ENCODE measurements at regions not wholly inside any gene's neighbourhood (a gene's known extent, or its start where the extent isn't known, plus 50 kb on each side); places are given as distances from the start of the nearest gene placed in this dataset.

GRCh38 chr22:49540913-49541692, 286.6 kb downstream of the BRD1 start:
- DNase-seq: no peak

- DNase-seq: no peak
These were observed 287.4 kb downstream of the BRD1 start for GRCh38 chr22:49540084-49540912.

GRCh38 chr22:49538006-49538405, 289.7 kb downstream of the BRD1 start:
- no peak for DNase-seq

- DNase-seq: no peak
These were observed 291.0 kb downstream of the BRD1 start for GRCh38 chr22:49536571-49537131.

- DNase-seq: no peak
These were observed 292.0 kb downstream of the BRD1 start for GRCh38 chr22:49535527-49536125.

GRCh38 chr22:49535126-49535525, 292.5 kb downstream of the BRD1 start:
- DNase-seq: no peak

- no peak for DNase-seq
These were observed 293.3 kb downstream of the BRD1 start for GRCh38 chr22:49534386-49534785.

- no peak for DNase-seq
These were observed 293.8 kb downstream of the BRD1 start for GRCh38 chr22:49533886-49534285.

GRCh38 chr22:49532869-49533802, 294.5 kb downstream of the BRD1 start:
- DNase-seq: peak; percentile 24

GRCh38 chr22:49531368-49531791, 296.3 kb downstream of the BRD1 start:
- DNase-seq: no peak

- DNase-seq: no peak
These were observed 296.9 kb downstream of the BRD1 start for GRCh38 chr22:49530671-49531367.

GRCh38 chr22:49528420-49528720, 299.3 kb downstream of the BRD1 start:
- DNase-seq: no peak

- DNase-seq: no peak
These were observed 299.9 kb downstream of the BRD1 start for GRCh38 chr22:49527611-49528419.

- no peak for DNase-seq
These were observed 301.7 kb downstream of the BRD1 start for GRCh38 chr22:49525801-49526535.

GRCh38 chr22:49525360-49525759, 302.3 kb downstream of the BRD1 start:
- no peak for DNase-seq

- no peak for DNase-seq
These were observed 303.3 kb downstream of the BRD1 start for GRCh38 chr22:49524362-49524761.

- no peak for DNase-seq
These were observed 304.2 kb downstream of the BRD1 start for GRCh38 chr22:49523374-49524008.

GRCh38 chr22:49522582-49523373, 304.9 kb downstream of the BRD1 start:
- DNase-seq: no peak

- DNase-seq: no peak
These were observed 305.9 kb downstream of the BRD1 start for GRCh38 chr22:49521787-49522224.

Measured in NCI-H1105 (cell line).